ENCODE measurements at regions not wholly inside any gene's neighbourhood (a gene's known extent, or its start where the extent isn't known, plus 50 kb on each side); places are given as distances from the start of the nearest gene placed in this dataset.

DNA sequence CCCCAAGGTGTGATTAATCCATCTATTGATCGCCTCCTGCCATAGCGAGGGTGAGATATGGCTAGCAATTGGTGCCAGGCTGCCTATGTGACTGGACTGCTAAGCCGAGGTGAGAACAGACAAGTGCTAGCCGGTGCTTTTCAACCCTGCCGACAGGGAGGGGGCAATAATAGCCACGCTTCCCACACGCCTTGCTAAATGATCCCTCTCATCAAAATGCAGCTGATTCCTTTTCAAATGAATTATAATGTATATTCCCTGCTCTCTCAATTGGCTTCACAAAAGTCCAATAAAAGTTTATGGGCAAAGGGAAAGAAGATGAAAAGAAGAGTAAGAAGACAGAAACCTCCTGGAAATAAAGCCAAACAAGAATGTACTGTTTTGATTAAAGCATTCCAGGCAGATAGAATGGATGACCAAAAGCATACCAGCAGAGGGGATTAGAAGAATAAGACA, 235.6 kb downstream of the ICOS start:
- TF ChIP-seq EP300 (IDR thresholded peaks at IDR 0.05) (no peak), POLR2AphosphoS5 (IDR thresholded peaks at IDR 0.05) (no peak), POLR2A (IDR thresholded peaks at IDR 0.05) (no peak)
- TF ChIP-seq, protein P1, sequence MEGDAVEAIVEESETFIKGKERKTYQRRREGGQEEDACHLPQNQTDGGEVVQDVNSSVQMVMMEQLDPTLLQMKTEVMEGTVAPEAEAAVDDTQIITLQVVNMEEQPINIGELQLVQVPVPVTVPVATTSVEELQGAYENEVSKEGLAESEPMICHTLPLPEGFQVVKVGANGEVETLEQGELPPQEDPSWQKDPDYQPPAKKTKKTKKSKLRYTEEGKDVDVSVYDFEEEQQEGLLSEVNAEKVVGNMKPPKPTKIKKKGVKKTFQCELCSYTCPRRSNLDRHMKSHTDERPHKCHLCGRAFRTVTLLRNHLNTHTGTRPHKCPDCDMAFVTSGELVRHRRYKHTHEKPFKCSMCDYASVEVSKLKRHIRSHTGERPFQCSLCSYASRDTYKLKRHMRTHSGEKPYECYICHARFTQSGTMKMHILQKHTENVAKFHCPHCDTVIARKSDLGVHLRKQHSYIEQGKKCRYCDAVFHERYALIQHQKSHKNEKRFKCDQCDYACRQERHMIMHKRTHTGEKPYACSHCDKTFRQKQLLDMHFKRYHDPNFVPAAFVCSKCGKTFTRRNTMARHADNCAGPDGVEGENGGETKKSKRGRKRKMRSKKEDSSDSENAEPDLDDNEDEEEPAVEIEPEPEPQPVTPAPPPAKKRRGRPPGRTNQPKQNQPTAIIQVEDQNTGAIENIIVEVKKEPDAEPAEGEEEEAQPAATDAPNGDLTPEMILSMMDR (IDR thresholded peaks at IDR 0.05): no peak
